ENCODE measurements at regions not wholly inside any gene's neighbourhood (a gene's known extent, or its start where the extent isn't known, plus 50 kb on each side); places are given as distances from the start of the nearest gene placed in this dataset.

- ATAC-seq (no peak), DNase-seq (ENCODE audit: low read depth, low spot score) (no peak), FAIRE-seq (no peak)
- SMC1A ChIA-PET (ENCODE audit: uncharacterized antibody, unreplicated experiment) = no interaction called here
- Histone ChIP-seq H3K4me2 (ENCODE audit: control insufficient read depth, insufficient read depth) (no peak overlapping the region), H4K20me1 (ENCODE audit: control insufficient read depth, insufficient read depth) (no peaks in the 10 kb centered on the region), H2AFZ (ENCODE audit: control insufficient read depth, low read depth, low read length) (no peak overlapping the region), H3K9ac (ENCODE audit: control insufficient read depth, insufficient read depth, low read length) (no peak overlapping the region), H3K9me3 (replicated peaks; ENCODE audit: control insufficient read depth, insufficient read depth, low read length) (no peaks in the 10 kb centered on the region), H3K36me3 (ENCODE audit: control insufficient read depth in 2 of 2, insufficient read depth in 2 of 2, low read length in 1 of 2) (no peaks in the 10 kb centered on the region), H3K27ac (ENCODE audit: control insufficient read depth, insufficient read depth) (no peak overlapping the region), H3K27me3 (replicated peaks in 1 of 2; ENCODE audit: control insufficient read depth in 2 of 2, insufficient read depth in 2 of 2, low read length in 1 of 2) (no peaks in the 10 kb centered on the region), H3K79me2 (ENCODE audit: control insufficient read depth, insufficient read depth, low read length) (no peaks in the 10 kb centered on the region), H3K4me3 (no peak overlapping the region), H3K4me1 (ENCODE audit: control insufficient read depth, insufficient read depth, low read length) (no peaks in the 10 kb centered on the region)
- POLR2A ChIA-PET = no interaction called here
- CTCF ChIA-PET = no interaction called here
- RAD21 ChIA-PET (ENCODE audit: unreplicated experiment) = no interaction called here
- intact Hi-C loops (cut with micrococcal nuclease; ENCODE audit: unreplicated experiment) = no loop called here
- no TSS peak for BruUV-seq (replicated peaks)
- 5% methylated on average over 2 of the region's 2 CpGs for WGBS (ENCODE audit: insufficient coverage, insufficient replicate concordance, low lambda C conversion rate, missing lambda C conversion rate)
- in situ Hi-C loops (cut with MboI) = no loop called here
- TF ChIP-seq HCFC1 (IDR thresholded peaks at IDR 0.05; ENCODE audit: low read length) (no peak), NRF1 (conservative IDR thresholded peaks at IDR 0.05; ENCODE audit: low read depth, low read length) (no peak), RCOR1 (conservative IDR thresholded peaks at IDR 0.05; ENCODE audit: low read depth, low read length) (no peak), CREM (IDR thresholded peaks at IDR 0.05; ENCODE audit: low read depth) (no peak), NFYA (IDR thresholded peaks at IDR 0.05; ENCODE audit: borderline replicate concordance, low read depth, low read length) (no peak), EZH2 (IDR thresholded peaks at IDR 0.05; ENCODE audit: borderline replicate concordance, control insufficient read depth, low read depth, low read length) (no peak), ZNF384 (IDR thresholded peaks at IDR 0.05; ENCODE audit: borderline replicate concordance, low read depth, low read length) (no peak), IKZF1 (conservative IDR thresholded peaks at IDR 0.05) (no peak), ZNF274 (IDR thresholded peaks at IDR 0.05; ENCODE audit: insufficient read depth, insufficient read length) (no peak), YBX1 (IDR thresholded peaks at IDR 0.05) (no peak), RFX5 (IDR thresholded peaks at IDR 0.05; ENCODE audit: low read depth, low read length) (no peak), BACH1 (IDR thresholded peaks at IDR 0.05; ENCODE audit: borderline replicate concordance) (no peak), CREB1 (IDR thresholded peaks at IDR 0.05; ENCODE audit: low read depth) (no peak), FOXM1 (IDR thresholded peaks at IDR 0.05; ENCODE audit: low read depth, low read length) (no peak)
- TF ChIP-seq, protein P1, sequence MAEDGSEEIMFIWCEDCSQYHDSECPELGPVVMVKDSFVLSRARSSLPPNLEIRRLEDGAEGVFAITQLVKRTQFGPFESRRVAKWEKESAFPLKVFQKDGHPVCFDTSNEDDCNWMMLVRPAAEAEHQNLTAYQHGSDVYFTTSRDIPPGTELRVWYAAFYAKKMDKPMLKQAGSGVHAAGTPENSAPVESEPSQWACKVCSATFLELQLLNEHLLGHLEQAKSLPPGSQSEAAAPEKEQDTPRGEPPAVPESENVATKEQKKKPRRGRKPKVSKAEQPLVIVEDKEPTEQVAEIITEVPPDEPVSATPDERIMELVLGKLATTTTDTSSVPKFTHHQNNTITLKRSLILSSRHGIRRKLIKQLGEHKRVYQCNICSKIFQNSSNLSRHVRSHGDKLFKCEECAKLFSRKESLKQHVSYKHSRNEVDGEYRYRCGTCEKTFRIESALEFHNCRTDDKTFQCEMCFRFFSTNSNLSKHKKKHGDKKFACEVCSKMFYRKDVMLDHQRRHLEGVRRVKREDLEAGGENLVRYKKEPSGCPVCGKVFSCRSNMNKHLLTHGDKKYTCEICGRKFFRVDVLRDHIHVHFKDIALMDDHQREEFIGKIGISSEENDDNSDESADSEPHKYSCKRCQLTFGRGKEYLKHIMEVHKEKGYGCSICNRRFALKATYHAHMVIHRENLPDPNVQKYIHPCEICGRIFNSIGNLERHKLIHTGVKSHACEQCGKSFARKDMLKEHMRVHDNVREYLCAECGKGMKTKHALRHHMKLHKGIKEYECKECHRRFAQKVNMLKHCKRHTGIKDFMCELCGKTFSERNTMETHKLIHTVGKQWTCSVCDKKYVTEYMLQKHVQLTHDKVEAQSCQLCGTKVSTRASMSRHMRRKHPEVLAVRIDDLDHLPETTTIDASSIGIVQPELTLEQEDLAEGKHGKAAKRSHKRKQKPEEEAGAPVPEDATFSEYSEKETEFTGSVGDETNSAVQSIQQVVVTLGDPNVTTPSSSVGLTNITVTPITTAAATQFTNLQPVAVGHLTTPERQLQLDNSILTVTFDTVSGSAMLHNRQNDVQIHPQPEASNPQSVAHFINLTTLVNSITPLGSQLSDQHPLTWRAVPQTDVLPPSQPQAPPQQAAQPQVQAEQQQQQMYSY (CRISPR knock-in tag; IDR thresholded peaks at IDR 0.05) = no peak
- TF ChIP-seq, protein P2, sequence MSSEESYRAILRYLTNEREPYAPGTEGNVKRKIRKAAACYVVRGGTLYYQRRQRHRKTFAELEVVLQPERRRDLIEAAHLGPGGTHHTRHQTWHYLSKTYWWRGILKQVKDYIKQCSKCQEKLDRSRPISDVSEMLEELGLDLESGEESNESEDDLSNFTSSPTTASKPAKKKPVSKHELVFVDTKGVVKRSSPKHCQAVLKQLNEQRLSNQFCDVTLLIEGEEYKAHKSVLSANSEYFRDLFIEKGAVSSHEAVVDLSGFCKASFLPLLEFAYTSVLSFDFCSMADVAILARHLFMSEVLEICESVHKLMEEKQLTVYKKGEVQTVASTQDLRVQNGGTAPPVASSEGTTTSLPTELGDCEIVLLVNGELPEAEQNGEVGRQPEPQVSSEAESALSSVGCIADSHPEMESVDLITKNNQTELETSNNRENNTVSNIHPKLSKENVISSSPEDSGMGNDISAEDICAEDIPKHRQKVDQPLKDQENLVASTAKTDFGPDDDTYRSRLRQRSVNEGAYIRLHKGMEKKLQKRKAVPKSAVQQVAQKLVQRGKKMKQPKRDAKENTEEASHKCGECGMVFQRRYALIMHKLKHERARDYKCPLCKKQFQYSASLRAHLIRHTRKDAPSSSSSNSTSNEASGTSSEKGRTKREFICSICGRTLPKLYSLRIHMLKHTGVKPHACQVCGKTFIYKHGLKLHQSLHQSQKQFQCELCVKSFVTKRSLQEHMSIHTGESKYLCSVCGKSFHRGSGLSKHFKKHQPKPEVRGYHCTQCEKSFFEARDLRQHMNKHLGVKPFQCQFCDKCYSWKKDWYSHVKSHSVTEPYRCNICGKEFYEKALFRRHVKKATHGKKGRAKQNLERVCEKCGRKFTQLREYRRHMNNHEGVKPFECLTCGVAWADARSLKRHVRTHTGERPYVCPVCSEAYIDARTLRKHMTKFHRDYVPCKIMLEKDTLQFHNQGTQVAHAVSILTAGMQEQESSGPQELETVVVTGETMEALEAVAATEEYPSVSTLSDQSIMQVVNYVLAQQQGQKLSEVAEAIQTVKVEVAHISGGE (CRISPR knock-in tag; IDR thresholded peaks at IDR 0.05) = no peak
- TF ChIP-seq, protein P3, sequence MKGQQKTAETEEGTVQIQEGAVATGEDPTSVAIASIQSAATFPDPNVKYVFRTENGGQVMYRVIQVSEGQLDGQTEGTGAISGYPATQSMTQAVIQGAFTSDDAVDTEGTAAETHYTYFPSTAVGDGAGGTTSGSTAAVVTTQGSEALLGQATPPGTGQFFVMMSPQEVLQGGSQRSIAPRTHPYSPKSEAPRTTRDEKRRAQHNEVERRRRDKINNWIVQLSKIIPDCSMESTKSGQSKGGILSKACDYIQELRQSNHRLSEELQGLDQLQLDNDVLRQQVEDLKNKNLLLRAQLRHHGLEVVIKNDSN (IDR thresholded peaks at IDR 0.05; ENCODE audit: borderline replicate concordance, extremely low read length, insufficient read depth, low read depth, low read length) = no peak
These were observed 213.3 kb downstream of the GLUD2 start for GRCh38 chrX:121260596-121261240.

Data from GM12878 (cell line).